Kidney (tissue), 13 donors: ENCODE measurements at regions not wholly inside any gene's neighbourhood (a gene's known extent, or its start where the extent isn't known, plus 50 kb on each side); places are given as distances from the start of the nearest gene placed in this dataset.

Source experiments
- DNase-seq, 5 donors: peaks; one replicate each; pipeline ENCODE4 v3.0.0-alpha.2; 2013 to 2020
- FAIRE-seq: peaks from 2 replicates; lab custom pipeline; 2012; peaks lifted over from hg19 to GRCh38; lab: Jason Lieb, UNC
- H3K27ac ChIP-seq, 2 donors: one replicate each; pipeline ENCODE4 v1.7.0; 2013; ENCODE audit warnings: low read depth in 2 of 2, low read length in 2 of 2, inconsistent platforms in 1 of 2
- H3K27me3 ChIP-seq: one replicate; pipeline ENCODE4 v1.7.1; 2013; ENCODE audit warnings: low read length, inconsistent platforms; ENCODE audit not compliant: control insufficient read depth, insufficient read depth
- H3K36me3 ChIP-seq, 3 donors: one replicate each; pipeline versions ENCODE4 v1.7.0 to v1.7.1; 2013; ENCODE audit warnings: low read length in 3 of 3, control low read depth in 1 of 3, inconsistent platforms in 1 of 3; ENCODE audit not compliant: insufficient read depth in 3 of 3, control insufficient read depth in 2 of 3
- H3K4me1 ChIP-seq, 3 donors: one replicate each; pipeline versions ENCODE4 v1.7.0 to v1.7.1; 2013; ENCODE audit warnings: low read length in 3 of 3, inconsistent platforms in 1 of 3, low read depth in 1 of 3; ENCODE audit not compliant: control insufficient read depth in 2 of 3, insufficient read depth in 2 of 3
- H3K4me3 ChIP-seq, 3 donors: one replicate each; pipeline versions ENCODE4 v1.7.0 to v1.8.1; 2013; ENCODE audit warnings: low read length in 3 of 3, control low read depth in 1 of 3, inconsistent platforms in 1 of 3
- H3K9ac ChIP-seq, 3 donors: one replicate each; pipeline versions ENCODE4 v1.7.0 to v1.7.1; 2013; ENCODE audit warnings: low read length in 3 of 3, control low read depth in 1 of 3, inconsistent platforms in 1 of 3
- H3K9me3 ChIP-seq, 3 donors: one replicate each; pipeline versions ENCODE4 v1.7.0 to v1.7.1; 2013; ENCODE audit warnings: low read length in 3 of 3, control low read depth in 1 of 3, inconsistent platforms in 1 of 3; ENCODE audit not compliant: control insufficient read depth in 2 of 3, insufficient read depth in 1 of 3
- intact Hi-C: fragments of 100-400 bp; cut with DNase I; formaldehyde crosslinking; loops from one replicate; pipeline ENCODE4 v1.11.1; 2022
- TF ChIP-seq, protein P1 (sequence below): IDR thresholded peaks from 3 replicates; pipeline ENCODE4 v1.5.1; 2012; ENCODE audit warnings: mild to moderate bottlenecking, moderate library complexity, borderline replicate concordance; ENCODE audit not compliant: insufficient read depth; ENCODE audit errors: extremely low read depth
- donor health status: control.
- donor health status: control.
- donor health status: control.
- donor health status: control.
- donor health status: control.
- donor health status: DM: yes; HTN: yes; CAD: no.
- donor health status: Normal renal cell carcinoma (clear cell type).

DNA sequence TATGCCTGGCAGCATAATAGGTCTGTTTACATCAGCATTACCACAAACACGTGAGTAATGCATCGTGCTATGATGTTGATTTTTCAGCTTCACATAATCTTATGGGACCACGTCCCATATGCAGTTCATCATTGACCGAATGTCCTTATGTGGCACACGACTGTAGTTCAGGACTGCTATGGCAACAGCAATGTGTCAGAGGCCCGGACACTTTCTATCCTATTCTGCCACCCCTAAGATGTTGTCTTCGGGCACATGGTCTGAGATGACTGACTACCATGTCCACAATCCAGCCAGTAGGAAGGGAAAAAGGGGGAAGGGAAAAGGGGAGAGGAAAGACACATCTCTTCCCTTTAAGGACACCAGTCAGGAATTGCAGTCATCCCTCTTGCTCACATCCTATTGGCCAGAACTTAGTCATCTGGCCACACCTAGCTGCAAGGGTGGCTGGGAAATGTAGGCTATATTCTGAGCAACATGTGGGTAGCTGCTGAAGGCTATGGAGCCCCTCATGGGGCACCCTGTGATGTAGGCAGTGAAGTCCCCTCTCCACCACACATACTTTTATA lies 196.0 kb upstream of the RBPJ start:
- FAIRE-seq (no peak), DNase-seq (no peak)
- H3K27me3 ChIP-seq, result no peaks in the 10 kb centered on the region
- no peak overlapping the region for H3K4me3 ChIP-seq
- H3K9me3 ChIP-seq, result no peaks in the 10 kb centered on the region
- H3K27ac ChIP-seq, result no peak overlapping the region
- H3K4me1 ChIP-seq, result no peaks in the 10 kb centered on the region
- intact Hi-C loops, result no loop called here
- TF ChIP-seq, protein P1, sequence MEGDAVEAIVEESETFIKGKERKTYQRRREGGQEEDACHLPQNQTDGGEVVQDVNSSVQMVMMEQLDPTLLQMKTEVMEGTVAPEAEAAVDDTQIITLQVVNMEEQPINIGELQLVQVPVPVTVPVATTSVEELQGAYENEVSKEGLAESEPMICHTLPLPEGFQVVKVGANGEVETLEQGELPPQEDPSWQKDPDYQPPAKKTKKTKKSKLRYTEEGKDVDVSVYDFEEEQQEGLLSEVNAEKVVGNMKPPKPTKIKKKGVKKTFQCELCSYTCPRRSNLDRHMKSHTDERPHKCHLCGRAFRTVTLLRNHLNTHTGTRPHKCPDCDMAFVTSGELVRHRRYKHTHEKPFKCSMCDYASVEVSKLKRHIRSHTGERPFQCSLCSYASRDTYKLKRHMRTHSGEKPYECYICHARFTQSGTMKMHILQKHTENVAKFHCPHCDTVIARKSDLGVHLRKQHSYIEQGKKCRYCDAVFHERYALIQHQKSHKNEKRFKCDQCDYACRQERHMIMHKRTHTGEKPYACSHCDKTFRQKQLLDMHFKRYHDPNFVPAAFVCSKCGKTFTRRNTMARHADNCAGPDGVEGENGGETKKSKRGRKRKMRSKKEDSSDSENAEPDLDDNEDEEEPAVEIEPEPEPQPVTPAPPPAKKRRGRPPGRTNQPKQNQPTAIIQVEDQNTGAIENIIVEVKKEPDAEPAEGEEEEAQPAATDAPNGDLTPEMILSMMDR, result no peak
- H3K36me3 ChIP-seq, result no peaks in the 10 kb centered on the region
- no peak overlapping the region for H3K9ac ChIP-seq

DNA sequence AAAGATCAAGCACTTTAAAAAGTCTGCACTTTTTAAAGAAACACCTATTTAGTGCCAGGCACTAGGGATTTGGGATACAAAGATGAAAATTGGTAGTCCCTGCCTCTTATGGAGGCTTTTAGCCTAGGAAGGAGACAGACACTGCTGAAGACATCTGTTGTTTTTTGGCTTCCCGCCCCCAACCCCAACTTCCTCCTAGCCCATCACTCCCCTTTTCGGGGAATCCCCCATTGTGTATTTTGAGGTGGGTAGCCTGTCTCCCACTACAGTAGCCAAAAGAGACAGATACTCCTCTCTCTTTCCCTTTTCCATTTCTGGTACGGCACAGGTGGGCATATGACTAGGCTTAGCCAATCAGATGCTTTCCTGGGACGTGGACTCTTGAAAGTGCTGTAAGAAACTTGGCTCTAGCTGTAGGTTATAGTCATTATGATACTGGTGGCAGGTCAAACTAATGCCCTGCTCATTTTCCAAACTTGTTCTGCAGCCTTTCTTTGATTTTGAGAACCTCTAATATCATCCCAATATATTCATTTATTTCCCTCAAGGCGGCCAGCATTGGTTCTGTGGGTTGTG lies 194.6 kb upstream of the RBPJ start:
- no peaks in the 10 kb centered on the region for H3K4me1 ChIP-seq
- intact Hi-C loops, result no loop called here
- H3K4me3 ChIP-seq, result no peak overlapping the region
- no peak for DNase-seq
- H3K27me3 ChIP-seq, result no peaks in the 10 kb centered on the region
- FAIRE-seq, result no peak
- no peaks in the 10 kb centered on the region for H3K36me3 ChIP-seq
- no peak overlapping the region for H3K27ac ChIP-seq
- H3K9ac ChIP-seq, result no peak overlapping the region
- H3K9me3 ChIP-seq, result no peaks in the 10 kb centered on the region
- TF ChIP-seq, protein P1, result no peak

DNA sequence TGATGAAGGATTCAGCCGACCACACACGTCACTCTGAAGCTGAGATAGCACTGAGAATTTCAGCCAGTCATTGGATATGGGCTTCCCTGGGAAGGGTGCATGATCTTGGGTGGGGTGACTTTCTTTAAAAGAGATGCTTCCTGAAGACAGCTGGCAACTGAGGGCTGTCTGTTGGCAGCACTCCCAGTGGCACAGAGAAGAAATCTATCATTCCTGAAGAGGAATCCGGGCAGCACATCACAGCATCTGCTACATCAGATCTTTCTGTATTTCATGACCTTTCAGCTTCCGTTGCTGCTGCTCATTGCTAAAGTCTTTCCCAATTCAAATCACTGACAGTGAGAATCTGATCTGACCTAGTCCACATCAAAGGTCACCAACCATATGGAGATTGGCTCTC lies 193.8 kb upstream of the RBPJ start:
- no peak for FAIRE-seq

More for the DNA sequence above, 193.8 kb upstream of the RBPJ start:
- Histone ChIP-seq H3K4me1 (no peaks in the 10 kb centered on the region), H3K9me3 (no peaks in the 10 kb centered on the region), H3K27me3 (no peaks in the 10 kb centered on the region), H3K9ac (no peak overlapping the region), H3K4me3 (no peak overlapping the region), H3K36me3 (no peaks in the 10 kb centered on the region), H3K27ac (no peak overlapping the region)
- DNase-seq, result no peak
- TF ChIP-seq, protein P1, result no peak
- intact Hi-C loops, result no loop called here
